K562 (cell line): ENCODE measurements at regions not wholly inside any gene's neighbourhood (a gene's known extent, or its start where the extent isn't known, plus 50 kb on each side); places are given as distances from the start of the nearest gene placed in this dataset.

ENCODE experiments used
- ATAC-seq: fragments of 200-7000 bp; cut with Tn5 transposase; 3 replicates; pipeline ENCODE4 v1.9.1; 2020; ENCODE audit warnings: moderate library complexity
- BruUV-seq: library from RNA; stranded (reverse); fragments of 400-500 nt; replicated peaks from 2 replicates; lab custom pipeline; 2021; lab: Mats Ljungman, UMichigan
- CTCF ChIA-PET: fragments of 300-600 bp; formaldehyde crosslinking; extraction: SDS; loops from one replicate; lab custom pipeline; 2021; ENCODE audit warnings: low intra/inter-chr PET ratio; lab: Yijun Ruan, JAX
- POLR2A ChIA-PET: fragments of 300-600, 350-650 bp; sonication (Branson Sonifier 250); formaldehyde crosslinking; extraction: SDS; loops from one replicate; lab custom pipeline; 2021; ENCODE audit warnings: antibody characterized with exemption, inconsistent platforms; lab: Yijun Ruan, JAX
- DNase-seq, 4 experiments: peaks; one replicate each; pipeline versions ENCODE4 v3.0.0 to v3.0.0-alpha.2; 2011 to 2018; ENCODE audit warnings: low spot score in 3 of 4, mixed read lengths in 3 of 4; ENCODE audit errors: extremely low read depth in 1 of 4
- FAIRE-seq: peaks from 2 replicates; lab custom pipeline; 2011; peaks lifted over from hg19 to GRCh38; lab: Jason Lieb, UNC
- H2AFZ ChIP-seq: 2 replicates; pipeline ENCODE4 v1.6.0; 2011; ENCODE audit warnings: low read depth, low read length, control low read depth, inconsistent platforms
- H3K27ac ChIP-seq: fragments of 200-600 bp; 3 replicates; pipeline ENCODE4 v1.8.0; 2011; ENCODE audit warnings: low read depth, mild to moderate bottlenecking, control low read depth, inconsistent platforms, low read length, moderate library complexity, mixed read lengths; ENCODE audit errors: extremely low read depth
- H3K27me3 ChIP-seq, 2 experiments: fragments of 300-600 bp in 1 of 2; 2 replicates in 1 of 2; 3 replicates in 1 of 2; pipeline versions ENCODE4 v1.6.0 to v1.8.0; 2011; ENCODE audit warnings: inconsistent platforms in 2 of 2, low read length in 2 of 2, mild to moderate bottlenecking in 1 of 2, mixed read lengths in 1 of 2, moderate library complexity in 1 of 2; ENCODE audit not compliant: control insufficient read depth in 2 of 2, insufficient read depth in 2 of 2
- H3K36me3 ChIP-seq: fragments of 300-600 bp; 3 replicates; pipeline ENCODE4 v1.8.0; 2011; ENCODE audit warnings: mild to moderate bottlenecking, low read length, inconsistent platforms; ENCODE audit not compliant: control insufficient read depth, insufficient read depth
- H3K4me1 ChIP-seq, 2 experiments: fragments of 200-600 bp in 1 of 2; replicated peaks in 1 of 2; 2 replicates in 1 of 2; 3 replicates in 1 of 2; pipeline versions ENCODE4 v1.5.1 to v1.8.0; 2011; ENCODE audit warnings: inconsistent platforms in 2 of 2, low read length in 2 of 2, mild to moderate bottlenecking in 1 of 2, mixed read lengths in 1 of 2, moderate library complexity in 1 of 2; ENCODE audit not compliant: control insufficient read depth in 2 of 2, insufficient read depth in 2 of 2
- H3K4me2 ChIP-seq: 2 replicates; pipeline ENCODE4 v1.6.1; 2011; ENCODE audit warnings: low read length, control low read depth, inconsistent platforms, mixed read lengths; ENCODE audit not compliant: insufficient read depth
- H3K4me3 ChIP-seq: fragments of 200-600 bp; sonication (generic), shearing (Covaris generic); 2 replicates; pipeline ENCODE4 v1.5.1; 2016; ENCODE audit warnings: control low read depth, inconsistent platforms
- H3K79me2 ChIP-seq: fragments of 200-600 bp; 3 replicates; pipeline ENCODE4 v1.8.0; 2011; ENCODE audit warnings: low read length, inconsistent platforms; ENCODE audit not compliant: control insufficient read depth, insufficient read depth
- H3K9ac ChIP-seq, 2 experiments: 2 replicates each; pipeline versions ENCODE4 v1.6.0 to v1.6.1; 2011; ENCODE audit warnings: low read depth in 2 of 2, low read length in 2 of 2, control low read depth in 1 of 2, inconsistent platforms in 1 of 2, mild to moderate bottlenecking in 1 of 2, mixed read lengths in 1 of 2; ENCODE audit not compliant: insufficient read depth in 1 of 2
- H3K9me1 ChIP-seq: one replicate; pipeline ENCODE4 v1.6.0; 2011; ENCODE audit warnings: inconsistent platforms, mild to moderate bottlenecking, low read length, moderate library complexity; ENCODE audit not compliant: control insufficient read depth, insufficient read depth
- H3K9me3 ChIP-seq: replicated peaks from 2 replicates; pipeline ENCODE4 v1.5.1; 2011; ENCODE audit warnings: low read depth, low read length, inconsistent platforms; ENCODE audit not compliant: control insufficient read depth, insufficient read depth
- H4K20me1 ChIP-seq: replicated peaks from 2 replicates; pipeline ENCODE4 v1.6.1; 2011; ENCODE audit warnings: low read length, inconsistent platforms, mixed read lengths; ENCODE audit not compliant: control insufficient read depth, insufficient read depth
- CREB5 ChIP-seq: fragments of 250-450 bp; sonication (Bioruptor Pico); IDR thresholded peaks from 2 replicates; pipeline ENCODE4 v1.5.0; 2020; ENCODE audit warnings: mild to moderate bottlenecking
- E4F1 ChIP-seq: fragments of 250-450 bp; sonication (Bioruptor Pico); IDR thresholded peaks from 2 replicates; pipeline ENCODE4 v1.5.0; 2021; ENCODE audit warnings: mild to moderate bottlenecking, borderline replicate concordance
- ERF ChIP-seq: fragments of 450-650 bp; formaldehyde crosslinking; IDR thresholded peaks from 2 replicates; pipeline ENCODE4 v1.4.0; 2020; ENCODE audit warnings: mild to moderate bottlenecking, mixed read lengths
- FOSL1 ChIP-seq: fragments of 200-800 bp; sonication (Bioruptor generic); conservative IDR thresholded peaks from 2 replicates; pipeline ENCODE4 v1.6.1; 2016; ENCODE audit warnings: missing genetic modification characterization, missing compliant biosample characterization
- HBP1 ChIP-seq: fragments of 450-650 bp; formaldehyde crosslinking; IDR thresholded peaks from 2 replicates; pipeline ENCODE4 v1.4.0; 2022; ENCODE audit warnings: missing genetic modification characterization
- IRF9 ChIP-seq: fragments of 450-650 bp; IDR thresholded peaks from 2 replicates; pipeline ENCODE4 v1.6.1; 2016; ENCODE audit warnings: missing biosample characterization, missing genetic modification characterization
- NKRF ChIP-seq: fragments of 450-650 bp; IDR thresholded peaks from 2 replicates; pipeline ENCODE4 v1.6.1; 2016; ENCODE audit warnings: borderline replicate concordance
- RHOXF2B ChIP-seq: fragments of 250-450 bp; sonication (Bioruptor Pico); conservative IDR thresholded peaks from 2 replicates; pipeline ENCODE4 v1.5.1; 2021
- SPI1 ChIP-seq: IDR thresholded peaks from 2 replicates; pipeline ENCODE4 v1.6.1; 2011; ENCODE audit warnings: low read depth, low read length, control low read depth, borderline replicate concordance
- TAF9B ChIP-seq: fragments of 450-650 bp; IDR thresholded peaks from 2 replicates; pipeline ENCODE4 v1.6.1; 2018; ENCODE audit warnings: mild to moderate bottlenecking; ENCODE audit not compliant: partially characterized antibody
- ZBED1 ChIP-seq: IDR thresholded peaks from 2 replicates; pipeline ENCODE4 v1.6.1; 2014
- ZNF282 ChIP-seq: sonication (generic); formaldehyde crosslinking; IDR thresholded peaks from 2 replicates; pipeline ENCODE4 v1.8.1; 2023; ENCODE audit warnings: missing genetic modification reagents
- ZNF561 ChIP-seq: fragments of 450-650 bp; formaldehyde crosslinking; conservative IDR thresholded peaks from 2 replicates; pipeline ENCODE4 v1.4.0; 2020; ENCODE audit warnings: mild to moderate bottlenecking, moderate library complexity
- WGBS: fragments of 100-300 bp; shearing (Covaris generic); methylation state at CpG from one replicate; pipeline ENCODE4 v1.1.6; 2016; ENCODE audit warnings: low coverage, mixed read lengths; ENCODE audit not compliant: insufficient coverage; ENCODE audit errors: missing lambda C conversion rate; 5-methylcytosine and 5-hydroxymethylcytosine counted together
- in situ Hi-C: fragments of 300-500 bp; cut with MboI; formaldehyde crosslinking; loops from 4 replicates; pipeline ENCODE4 v1.15.0; 2018; ENCODE audit warnings: inconsistent platforms, mixed read lengths
- intact Hi-C: fragments of 100-400 bp; cut with micrococcal nuclease; formaldehyde crosslinking; loops from 2 replicates; pipeline ENCODE4 v1.14.2; 2022

- TF ChIP-seq HBP1 = no peak
Measured at GRCh38 chr12:132395908-132396305, 66.5 kb upstream of the GALNT9 start (continued).

GRCh38 chr12:132395192-132395907 lies 66.0 kb upstream of the GALNT9 start:
- no peaks in the 10 kb centered on the region for H3K36me3 ChIP-seq
- TF ChIP-seq ZNF282 (CRISPR knock-in tag) = no peak
- no peak for TF ChIP-seq TAF9B
- TF ChIP-seq E4F1 = no peak
- no peak for TF ChIP-seq ZNF561
- no peak for TF ChIP-seq RHOXF2B
- no peak for TF ChIP-seq SPI1
- no peak for TF ChIP-seq NKRF
- no peak for TF ChIP-seq FOSL1 (tag)
- no peak for TF ChIP-seq IRF9 (tag)
- no peak for TF ChIP-seq CREB5 (CRISPR knock-in tag)
- no peak for TF ChIP-seq ZBED1
- no peak for TF ChIP-seq ERF

More at GRCh38 chr12:132395192-132395907, 66.0 kb upstream of the GALNT9 start:
- Histone ChIP-seq H3K4me1 (peaks cover 14 to 59% of the 10 kb centered on the region in 2 experiments; a peak in 4 of 5 replicates), H3K27ac (no peak overlapping the region), H2AFZ (no peak overlapping the region), H3K9me3 (peaks cover 6% of the 10 kb centered on the region), H3K9ac (no peak overlapping the region), H3K9me1 (no peaks in the 10 kb centered on the region), H3K79me2 (no peaks in the 10 kb centered on the region), H3K4me2 (no peak overlapping the region), H4K20me1 (peaks cover 6% of the 10 kb centered on the region; the same call in 1 of the 2 replicates), H3K4me3 (no peak overlapping the region), H3K27me3 (peaks cover 14 to 73% of the 10 kb centered on the region in 2 experiments; a peak in 3 of 5 replicates)
- ATAC-seq = no peak
- intact Hi-C loops (no loop called here), in situ Hi-C loops (no loop called here)
- POLR2A ChIA-PET = no interaction called here
- DNase-seq = no peak
- no peak for FAIRE-seq
- BruUV-seq = no TSS peak
- CTCF ChIA-PET = no interaction called here
- 22% methylated on average over 25 of the region's 28 CpGs for WGBS
